OCI-LY3 (cell line): ENCODE measurements at regions not wholly inside any gene's neighbourhood (a gene's known extent, or its start where the extent isn't known, plus 50 kb on each side); places are given as distances from the start of the nearest gene placed in this dataset.

Experiments
- H2AFZ ChIP-seq: fragments of 200-600, 300-600 bp; shearing (Covaris generic); 2 replicates; pipeline ENCODE4 v1.6.0; 2014; ENCODE audit warnings: antibody characterized with exemption, low read depth, low read length
- H3K27ac ChIP-seq: fragments of 200-600, 300-600 bp; sonication (generic); 2 replicates; pipeline ENCODE4 v1.5.1; 2014; ENCODE audit warnings: mild to moderate bottlenecking, low read length, moderate library complexity, mixed read lengths
- H3K27me3 ChIP-seq: fragments of 200-600, 300-600 bp; sonication (generic); 2 replicates; pipeline ENCODE4 v1.6.1; 2014; ENCODE audit warnings: low read depth, low read length, mixed read lengths
- H3K36me3 ChIP-seq: fragments of 200-600, 300-600 bp; sonication (generic); replicated peaks from 2 replicates; pipeline ENCODE3; 2014; ENCODE audit warnings: low read depth, low read length, mixed read lengths
- H3K4me1 ChIP-seq: fragments of 300-600, 200-600 bp; sonication (generic); 2 replicates; pipeline ENCODE4 v1.6.1; 2014; ENCODE audit warnings: low read length, mixed read lengths
- H3K4me2 ChIP-seq: fragments of 200-600, 300-600 bp; sonication (generic); 2 replicates; pipeline ENCODE4 v1.6.1; 2014; ENCODE audit warnings: low read length, mixed read lengths
- H3K4me3 ChIP-seq: fragments of 300-600, 200-600 bp; sonication (generic); 2 replicates; pipeline ENCODE4 v1.5.1; 2014; ENCODE audit warnings: antibody characterized with exemption, mild to moderate bottlenecking, low read length, moderate library complexity
- H3K79me2 ChIP-seq: fragments of 300-600, 200-600 bp; shearing (Covaris generic); 2 replicates; pipeline ENCODE4 v1.6.1; 2014; ENCODE audit warnings: mild to moderate bottlenecking, low read length, mixed read lengths
- H3K9ac ChIP-seq: fragments of 300-600, 200-600 bp; shearing (Covaris generic); 2 replicates; pipeline ENCODE4 v1.6.0; 2014; ENCODE audit warnings: mild to moderate bottlenecking, low read length, moderate library complexity
- H3K9me3 ChIP-seq: fragments of 200-600, 300-600 bp; shearing (Covaris generic); 2 replicates; pipeline ENCODE4 v1.6.1; 2014; ENCODE audit warnings: low read length, mixed read lengths; ENCODE audit not compliant: insufficient read depth
- H4K20me1 ChIP-seq: fragments of 200-600, 300-600 bp; sonication (generic); 2 replicates; pipeline ENCODE4 v1.6.1; 2016; ENCODE audit warnings: low read length, mixed read lengths; ENCODE audit not compliant: insufficient read depth
- CTCF ChIP-seq: fragments of 200-600, 300-600 bp; sonication (generic); IDR thresholded peaks from 2 replicates; pipeline ENCODE4 v1.5.1; 2014; ENCODE audit warnings: antibody characterized with exemption, low read length, low read depth
- EZH2phosphoT487 ChIP-seq: fragments of 200-600 bp; shearing (Covaris generic); IDR thresholded peaks from 2 replicates; pipeline ENCODE4 v1.6.1; 2018; ENCODE audit warnings: antibody characterized with exemption, mixed run types, low read depth

- Histone ChIP-seq H3K4me2 (no peak overlapping the region), H3K36me3 (no peaks in the 10 kb centered on the region), H3K9me3 (no peaks in the 10 kb centered on the region), H3K27me3 (no peaks in the 10 kb centered on the region), H3K27ac (no peak overlapping the region), H4K20me1 (no peaks in the 10 kb centered on the region), H3K9ac (no peak overlapping the region), H3K4me3 (no peak overlapping the region), H3K4me1 (no peaks in the 10 kb centered on the region), H2AFZ (no peak overlapping the region), H3K79me2 (no peaks in the 10 kb centered on the region)
- TF ChIP-seq EZH2phosphoT487 (no peak), CTCF (no peak)
These were observed 156.4 kb upstream of the ELL2 start for GRCh38 chr5:96117771-96118651.

- Histone ChIP-seq H3K27ac (no peak overlapping the region), H3K4me2 (no peak overlapping the region)
These were observed 153.6 kb upstream of the ELL2 start for GRCh38 chr5:96115147-96115807.

GRCh38 chr5:96114736-96115135 is 153.1 kb upstream of the ELL2 start:
- H3K27ac ChIP-seq = no peak overlapping the region
- H3K79me2 ChIP-seq = no peaks in the 10 kb centered on the region
- H3K4me2 ChIP-seq = no peak overlapping the region
- no peaks in the 10 kb centered on the region for H3K27me3 ChIP-seq
- H3K4me1 ChIP-seq = no peaks in the 10 kb centered on the region
- H3K36me3 ChIP-seq = no peaks in the 10 kb centered on the region
- H3K9me3 ChIP-seq = no peaks in the 10 kb centered on the region
- no peak overlapping the region for H3K4me3 ChIP-seq
- no peak overlapping the region for H3K9ac ChIP-seq
- no peaks in the 10 kb centered on the region for H4K20me1 ChIP-seq
- no peak overlapping the region for H2AFZ ChIP-seq
- TF ChIP-seq CTCF = no peak
- no peak for TF ChIP-seq EZH2phosphoT487

More at GRCh38 chr5:96115147-96115807, 153.6 kb upstream of the ELL2 start:
- Histone ChIP-seq H3K27me3 (no peaks in the 10 kb centered on the region), H3K4me1 (no peaks in the 10 kb centered on the region), H3K4me3 (no peak overlapping the region), H4K20me1 (no peaks in the 10 kb centered on the region), H3K9me3 (no peaks in the 10 kb centered on the region), H2AFZ (no peak overlapping the region), H3K9ac (no peak overlapping the region), H3K36me3 (no peaks in the 10 kb centered on the region), H3K79me2 (no peaks in the 10 kb centered on the region)
- no peak for TF ChIP-seq EZH2phosphoT487
- no peak for TF ChIP-seq CTCF

- Histone ChIP-seq H3K9ac (no peak overlapping the region), H3K4me2 (no peak overlapping the region), H3K27me3 (no peaks in the 10 kb centered on the region), H3K4me1 (no peaks in the 10 kb centered on the region), H2AFZ (no peak overlapping the region), H3K79me2 (no peaks in the 10 kb centered on the region), H3K36me3 (no peaks in the 10 kb centered on the region), H3K4me3 (no peak overlapping the region), H4K20me1 (no peaks in the 10 kb centered on the region), H3K9me3 (no peaks in the 10 kb centered on the region), H3K27ac (no peak overlapping the region)
- TF ChIP-seq CTCF (no peak), EZH2phosphoT487 (no peak)
These were observed 151.7 kb upstream of the ELL2 start for GRCh38 chr5:96113170-96113939.
